CD4-positive, CD25-positive, alpha-beta regulatory T cell (primary cell): ENCODE measurements at regions not wholly inside any gene's neighbourhood (a gene's known extent, or its start where the extent isn't known, plus 50 kb on each side); places are given as distances from the start of the nearest gene placed in this dataset.
A peak's percentile ranks its signal among the peaks of the same experiment; 100 is the strongest.

Experiments used
- ATAC-seq, 2 donors: fragments of 150-1000 bp; cut with Tn5 transposase; one replicate each; pipeline ENCODE4 v1.10.0; 2021; ENCODE audit warnings: low read depth in 2 of 2, moderate number of reproducible peaks in 2 of 2, moderate library complexity in 1 of 2
- DNase-seq, 3 donors: peaks; one replicate each; pipeline versions ENCODE4 v3.0.0 to v3.0.0-alpha.2; 2012 to 2022; ENCODE audit warnings: mixed read lengths in 1 of 3
- H3K27ac ChIP-seq: one replicate; pipeline ENCODE4 v1.7.0; 2013; ENCODE audit warnings: mild to moderate bottlenecking, low read length; ENCODE audit not compliant: insufficient read depth, poor library complexity, severe bottlenecking
- H3K27me3 ChIP-seq: one replicate; pipeline ENCODE4 v1.7.0; 2013; ENCODE audit warnings: low read length; ENCODE audit not compliant: control insufficient read depth, insufficient read depth
- H3K36me3 ChIP-seq: one replicate; pipeline ENCODE4 v1.7.0; 2013; ENCODE audit warnings: mild to moderate bottlenecking, low read length, moderate library complexity; ENCODE audit not compliant: control insufficient read depth, insufficient read depth
- H3K4me1 ChIP-seq: 2 replicates; pipeline ENCODE4 v1.7.0; 2013; ENCODE audit warnings: mild to moderate bottlenecking, low read length; ENCODE audit not compliant: insufficient read depth, control insufficient read depth, poor library complexity, severe bottlenecking
- H3K4me3 ChIP-seq: one replicate; pipeline ENCODE4 v1.7.0; 2013; ENCODE audit warnings: low read depth, mild to moderate bottlenecking, low read length, moderate library complexity
- H3K9me3 ChIP-seq, 2 experiments: 1 replicate in 1 of 2; 2 replicates in 1 of 2; pipeline ENCODE4 v1.7.0; 2013; ENCODE audit warnings: low read length in 2 of 2, mild to moderate bottlenecking in 1 of 2, moderate library complexity in 1 of 2; ENCODE audit not compliant: control insufficient read depth in 2 of 2
- H3K27ac Mint-ChIP-seq, 3 donors: one replicate each; pipeline ENCODE4 v1.8.0; 2020 to 2022; ENCODE audit warnings: mild to moderate bottlenecking in 3 of 3, mixed read lengths in 3 of 3, moderate library complexity in 2 of 3
- H3K27me3 Mint-ChIP-seq: one replicate; pipeline ENCODE4 v1.8.0; 2022; ENCODE audit warnings: mild to moderate bottlenecking, mixed read lengths
- H3K36me3 Mint-ChIP-seq: one replicate; pipeline ENCODE4 v1.8.0; 2020; ENCODE audit warnings: mixed read lengths
- H3K4me1 Mint-ChIP-seq, 4 donors: one replicate each; pipeline ENCODE4 v1.8.0; 2020 to 2022; ENCODE audit warnings: mixed read lengths in 4 of 4, mild to moderate bottlenecking in 1 of 4
- H3K4me3 Mint-ChIP-seq, 4 donors: one replicate each; pipeline ENCODE4 v1.8.0; 2020 to 2022; ENCODE audit warnings: mild to moderate bottlenecking in 4 of 4, mixed read lengths in 4 of 4, moderate library complexity in 3 of 4
- H3K9me3 Mint-ChIP-seq, 7 donors: one replicate each; pipeline ENCODE4 v1.8.0; 2020 to 2022; ENCODE audit warnings: mixed read lengths in 7 of 7, mild to moderate bottlenecking in 3 of 7, moderate library complexity in 2 of 7

DNA sequence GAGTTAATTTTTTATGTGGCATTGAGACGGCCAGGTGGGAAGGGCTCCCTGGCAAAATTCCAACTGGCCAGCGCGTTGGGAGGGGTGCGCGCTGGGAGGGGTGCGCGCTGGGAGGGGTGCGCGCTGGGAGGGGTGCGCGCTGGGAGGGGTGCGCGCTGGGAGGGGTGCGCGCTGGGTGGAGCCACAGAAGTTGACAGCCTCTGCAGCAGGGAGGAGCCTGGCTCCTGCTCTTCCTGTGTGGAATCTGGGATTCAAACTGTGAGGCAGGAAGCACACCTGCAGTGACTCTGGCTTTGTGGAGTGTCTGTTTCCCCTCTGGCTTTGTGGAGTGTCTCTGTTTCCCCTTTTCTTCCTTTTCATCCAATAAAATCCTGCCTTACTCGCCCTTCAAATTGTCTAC is 147.9 kb upstream of the CBLN2 start:
- Mint-ChIP-seq H3K4me1 (no peaks in the 10 kb centered on the region), H3K4me3 (no peak overlapping the region), H3K27ac (no peak overlapping the region), H3K36me3 (no peaks in the 10 kb centered on the region), H3K27me3 (no peaks in the 10 kb centered on the region), H3K9me3 (peaks cover 0 to 5% (median 0%) of the 10 kb centered on the region in 7 donors)
- Histone ChIP-seq H3K27me3 (no peaks in the 10 kb centered on the region), H3K27ac (no peak overlapping the region), H3K9me3 (no peaks in the 10 kb centered on the region), H3K4me3 (no peak overlapping the region), H3K36me3 (no peaks in the 10 kb centered on the region), H3K4me1 (no peaks in the 10 kb centered on the region)
- ATAC-seq (no peak), DNase-seq (no peak)

DNA sequence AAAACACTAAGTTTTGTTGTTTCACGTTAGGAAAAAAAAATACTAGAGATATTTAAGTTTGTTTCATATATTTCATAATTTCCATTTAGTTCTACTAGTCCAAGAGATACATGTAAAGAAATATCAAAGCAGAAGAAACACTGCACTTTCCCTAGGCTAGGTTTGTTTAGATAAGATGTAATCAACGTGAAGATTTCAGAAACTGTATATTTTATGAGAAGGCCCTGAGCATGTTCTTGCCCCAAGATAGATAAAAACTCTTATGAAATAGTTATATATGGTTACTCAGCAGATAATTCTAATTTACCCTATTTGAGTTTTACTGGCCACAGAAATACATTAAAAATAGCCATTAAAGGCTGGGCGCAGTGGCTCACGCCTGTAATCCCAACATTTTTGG is 143.6 kb upstream of the CBLN2 start:
- Mint-ChIP-seq H3K9me3 (peaks cover 0 to 6% (median 0%) of the 10 kb centered on the region in 7 donors), H3K36me3 (no peaks in the 10 kb centered on the region), H3K27me3 (no peaks in the 10 kb centered on the region), H3K27ac (no peak overlapping the region), H3K4me1 (no peaks in the 10 kb centered on the region), H3K4me3 (no peak overlapping the region)
- Histone ChIP-seq H3K4me1 (no peaks in the 10 kb centered on the region), H3K4me3 (no peak overlapping the region), H3K27ac (no peak overlapping the region), H3K9me3 (no peaks in the 10 kb centered on the region), H3K36me3 (no peaks in the 10 kb centered on the region), H3K27me3 (no peaks in the 10 kb centered on the region)
- no peak for ATAC-seq
- DNase-seq, result no peak

DNA sequence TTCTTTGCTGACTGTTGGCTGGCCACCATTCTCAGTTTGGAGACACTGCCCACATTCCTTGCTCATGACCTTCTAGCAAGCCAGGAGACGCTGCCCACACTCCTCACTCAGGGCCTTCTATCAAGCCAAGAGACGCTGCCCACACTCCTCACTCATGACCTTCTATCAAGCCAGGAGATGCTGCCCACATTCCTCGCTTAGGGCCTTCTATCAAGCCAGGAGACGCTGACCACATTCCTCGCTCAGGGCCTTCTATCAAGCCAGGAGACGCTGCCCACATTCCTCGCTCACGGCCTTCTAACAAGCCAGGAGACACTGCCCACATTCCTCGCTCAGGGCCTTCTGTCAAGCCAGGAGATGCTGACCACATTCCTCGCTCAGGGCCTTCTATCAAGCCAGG is 131.3 kb upstream of the CBLN2 start:
- Mint-ChIP-seq H3K36me3 (no peaks in the 10 kb centered on the region), H3K9me3 (peaks cover 0 to 6% (median 0%) of the 10 kb centered on the region in 7 donors), H3K4me3 (no peak overlapping the region), H3K27me3 (no peaks in the 10 kb centered on the region), H3K27ac (no peak overlapping the region), H3K4me1 (no peaks in the 10 kb centered on the region)
- H3K27ac ChIP-seq, result no peak overlapping the region
- H3K36me3 ChIP-seq, result no peaks in the 10 kb centered on the region
- no peaks in the 10 kb centered on the region for H3K9me3 ChIP-seq
- ATAC-seq, result no peak
- no peaks in the 10 kb centered on the region for H3K27me3 ChIP-seq
- no peak overlapping the region for H3K4me3 ChIP-seq
- H3K4me1 ChIP-seq, result no peaks in the 10 kb centered on the region
- no peak for DNase-seq

DNA sequence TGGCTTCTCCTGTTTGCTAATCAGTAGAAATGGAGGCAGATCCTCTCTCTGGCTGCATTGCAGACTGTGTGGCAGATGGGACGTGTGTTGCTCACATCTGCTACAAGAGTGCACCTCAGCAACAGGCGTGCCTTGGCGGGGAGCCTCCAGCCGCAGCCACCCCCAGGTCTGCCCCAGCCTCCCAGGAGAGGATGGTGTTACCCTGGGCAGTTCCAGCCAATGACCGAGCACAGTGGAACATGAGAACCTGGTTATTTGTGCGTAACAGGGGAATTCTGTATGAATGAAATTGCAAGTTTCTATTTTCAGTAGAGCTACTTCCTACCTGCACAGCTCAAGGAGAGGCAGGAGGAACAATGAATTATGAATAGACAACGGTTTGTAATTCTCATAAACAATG is 130.6 kb upstream of the CBLN2 start:
- ATAC-seq, result no peak
- Mint-ChIP-seq H3K4me1 (no peaks in the 10 kb centered on the region), H3K27me3 (no peaks in the 10 kb centered on the region), H3K27ac (no peak overlapping the region), H3K9me3 (peaks cover 0 to 6% (median 0%) of the 10 kb centered on the region in 7 donors), H3K36me3 (no peaks in the 10 kb centered on the region), H3K4me3 (no peak overlapping the region)
- no peaks in the 10 kb centered on the region for H3K36me3 ChIP-seq
- no peaks in the 10 kb centered on the region for H3K4me1 ChIP-seq
- no peak for DNase-seq
- H3K9me3 ChIP-seq, result no peaks in the 10 kb centered on the region
- H3K27me3 ChIP-seq, result no peaks in the 10 kb centered on the region
- no peak overlapping the region for H3K4me3 ChIP-seq
- H3K27ac ChIP-seq, result no peak overlapping the region

DNA sequence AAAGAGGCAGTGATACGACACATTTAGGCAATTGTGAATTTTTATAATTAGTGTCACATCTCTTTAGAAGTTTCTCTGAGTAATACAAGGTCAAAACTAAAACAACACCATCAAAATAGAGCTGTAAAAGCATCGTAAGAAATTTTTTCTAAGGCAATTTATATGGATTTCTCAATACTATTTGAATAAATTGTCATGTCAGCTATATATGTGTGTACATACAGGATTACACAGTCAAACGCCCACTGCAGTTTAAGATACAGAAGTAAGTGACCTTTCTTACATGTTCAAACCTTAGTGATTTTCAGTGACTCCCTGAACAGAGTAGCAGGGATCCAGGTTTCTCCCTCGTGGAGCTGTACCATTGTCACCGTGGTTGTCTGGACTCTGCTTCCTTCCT is 129.1 kb upstream of the CBLN2 start:
- Histone ChIP-seq H3K27me3 (no peaks in the 10 kb centered on the region), H3K4me3 (no peak overlapping the region), H3K36me3 (no peaks in the 10 kb centered on the region), H3K9me3 (no peaks in the 10 kb centered on the region), H3K27ac (no peak overlapping the region), H3K4me1 (no peaks in the 10 kb centered on the region)
- Mint-ChIP-seq H3K9me3 (peaks cover 0 to 3% (median 0%) of the 10 kb centered on the region in 7 donors), H3K4me1 (no peaks in the 10 kb centered on the region), H3K27ac (no peak overlapping the region), H3K36me3 (no peaks in the 10 kb centered on the region), H3K27me3 (no peaks in the 10 kb centered on the region), H3K4me3 (no peak overlapping the region)
- ATAC-seq (no peak), DNase-seq (no peak)

DNA sequence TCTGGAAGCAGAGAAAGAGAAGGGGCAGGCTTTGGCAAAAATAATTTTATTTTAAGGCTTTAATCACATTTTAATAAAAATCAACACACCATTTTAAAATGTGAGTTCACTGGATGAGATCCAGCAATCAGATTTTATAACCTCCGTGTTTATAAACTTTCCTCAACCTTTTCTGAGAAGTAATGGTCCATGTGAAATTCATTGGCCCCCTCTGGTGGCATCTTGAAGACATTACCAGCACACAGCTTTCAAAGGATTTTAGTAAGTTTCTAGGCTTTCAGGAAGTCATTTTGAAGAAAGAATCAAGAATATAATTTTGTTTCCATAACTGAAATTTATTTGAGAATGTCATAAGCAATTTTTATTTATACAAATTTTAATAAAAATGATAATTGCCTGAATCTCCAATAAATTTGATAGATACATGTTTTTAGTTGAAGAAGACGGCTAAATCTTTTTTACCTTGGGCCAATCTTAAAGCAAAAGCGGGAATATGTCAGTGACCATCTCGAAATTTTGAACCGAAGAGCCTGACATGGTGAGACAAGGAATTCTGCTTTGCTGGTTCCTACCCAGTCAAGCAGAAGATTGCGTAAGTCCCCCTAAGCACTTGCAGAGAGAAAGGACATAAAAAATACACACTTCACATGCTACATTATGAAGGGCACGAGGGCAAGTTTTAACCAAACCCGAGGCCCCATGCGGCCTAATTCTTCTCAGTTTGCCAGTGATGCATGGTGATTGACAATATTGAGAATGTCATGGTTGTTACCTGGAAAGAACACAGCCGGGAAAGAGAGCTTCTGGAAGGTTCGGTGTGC is 128.4 kb upstream of the CBLN2 start:
- Histone ChIP-seq H3K27ac (no peak overlapping the region), H3K9me3 (no peaks in the 10 kb centered on the region), H3K27me3 (no peaks in the 10 kb centered on the region), H3K36me3 (no peaks in the 10 kb centered on the region), H3K4me1 (no peaks in the 10 kb centered on the region), H3K4me3 (no peak overlapping the region)
- no peaks in the 10 kb centered on the region for H3K4me1 Mint-ChIP-seq
- H3K27ac Mint-ChIP-seq, result no peak overlapping the region
- H3K36me3 Mint-ChIP-seq, result no peaks in the 10 kb centered on the region
- H3K4me3 Mint-ChIP-seq, result no peak overlapping the region
- peaks cover 0 to 3% (median 0%) of the 10 kb centered on the region in 7 donors for H3K9me3 Mint-ChIP-seq
- ATAC-seq, result no peak
- H3K27me3 Mint-ChIP-seq, result no peaks in the 10 kb centered on the region
- peak in 1 of 3 donors; percentile 34 for DNase-seq

DNA sequence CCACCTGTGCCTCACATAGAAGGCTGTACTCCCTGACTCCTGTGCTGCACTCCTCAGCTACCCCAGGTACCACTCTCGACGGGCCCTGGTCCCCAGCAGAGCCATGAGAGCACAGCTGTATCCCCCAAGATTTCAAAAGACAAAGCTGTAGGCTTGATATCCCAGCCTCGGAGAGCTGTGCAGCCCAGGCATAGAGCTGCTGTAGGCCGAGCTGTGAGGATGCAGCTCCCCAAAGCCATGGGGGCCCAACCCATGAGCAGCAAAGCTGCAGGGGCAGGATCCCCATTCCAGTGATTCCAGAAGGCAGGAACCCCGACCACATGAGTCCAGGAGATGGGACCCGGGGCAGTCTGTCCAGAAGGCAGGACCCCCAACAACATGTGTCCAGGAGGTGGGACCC is 123.8 kb upstream of the CBLN2 start:
- Mint-ChIP-seq H3K4me1 (no peaks in the 10 kb centered on the region), H3K4me3 (no peak overlapping the region), H3K27ac (no peak overlapping the region), H3K36me3 (no peaks in the 10 kb centered on the region), H3K9me3 (peaks cover 0 to 5% (median 0%) of the 10 kb centered on the region in 7 donors), H3K27me3 (peaks cover 5% of the 10 kb centered on the region)
- H3K36me3 ChIP-seq, result no peaks in the 10 kb centered on the region
- DNase-seq (no peak), ATAC-seq (no peak)
- no peaks in the 10 kb centered on the region for H3K27me3 ChIP-seq
- no peak overlapping the region for H3K4me3 ChIP-seq
- no peak overlapping the region for H3K27ac ChIP-seq
- H3K9me3 ChIP-seq, result no peaks in the 10 kb centered on the region
- no peaks in the 10 kb centered on the region for H3K4me1 ChIP-seq

DNA sequence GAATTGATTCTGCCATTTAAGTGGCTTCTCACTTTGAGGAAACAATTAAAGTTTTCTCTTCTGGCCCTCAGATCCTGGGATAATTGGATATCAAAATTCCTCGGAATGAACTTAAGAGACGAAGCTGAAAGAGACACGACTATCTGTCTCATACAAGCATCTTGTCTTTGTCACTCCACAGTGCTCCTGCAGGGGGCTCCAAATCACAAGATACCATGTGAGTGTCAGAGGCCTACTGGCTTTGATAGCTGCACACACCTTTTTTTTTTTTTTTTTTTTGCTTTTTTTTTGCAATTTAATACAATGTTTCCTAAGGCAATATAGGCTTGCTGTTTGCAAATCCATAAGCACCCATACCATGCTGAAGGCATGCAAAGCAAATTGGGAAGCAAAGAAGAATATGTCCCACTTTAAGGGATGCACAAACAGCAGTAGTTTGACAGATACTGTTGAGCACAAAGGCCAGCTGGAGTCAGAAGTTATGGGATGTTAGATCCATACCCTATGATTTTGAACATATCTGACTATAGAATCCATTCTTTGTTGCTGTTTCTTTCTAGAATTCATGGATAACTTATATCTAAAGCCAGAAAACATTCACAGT is 109.0 kb upstream of the CBLN2 start:
- Mint-ChIP-seq H3K36me3 (no peaks in the 10 kb centered on the region), H3K9me3 (peaks cover 0 to 7% (median 3%) of the 10 kb centered on the region in 7 donors), H3K27ac (no peak overlapping the region), H3K4me3 (no peak overlapping the region), H3K27me3 (no peaks in the 10 kb centered on the region), H3K4me1 (no peaks in the 10 kb centered on the region)
- Histone ChIP-seq H3K4me1 (no peaks in the 10 kb centered on the region), H3K4me3 (no peak overlapping the region), H3K27ac (no peak overlapping the region), H3K36me3 (no peaks in the 10 kb centered on the region), H3K9me3 (no peaks in the 10 kb centered on the region), H3K27me3 (no peaks in the 10 kb centered on the region)
- ATAC-seq (no peak), DNase-seq (peak in 1 of 3 donors; percentile 44)
